ENCODE measurements at regions not wholly inside any gene's neighbourhood (a gene's known extent, or its start where the extent isn't known, plus 50 kb on each side); places are given as distances from the start of the nearest gene placed in this dataset.
A peak's percentile ranks its signal among the peaks of the same experiment; 100 is the strongest.

DNA sequence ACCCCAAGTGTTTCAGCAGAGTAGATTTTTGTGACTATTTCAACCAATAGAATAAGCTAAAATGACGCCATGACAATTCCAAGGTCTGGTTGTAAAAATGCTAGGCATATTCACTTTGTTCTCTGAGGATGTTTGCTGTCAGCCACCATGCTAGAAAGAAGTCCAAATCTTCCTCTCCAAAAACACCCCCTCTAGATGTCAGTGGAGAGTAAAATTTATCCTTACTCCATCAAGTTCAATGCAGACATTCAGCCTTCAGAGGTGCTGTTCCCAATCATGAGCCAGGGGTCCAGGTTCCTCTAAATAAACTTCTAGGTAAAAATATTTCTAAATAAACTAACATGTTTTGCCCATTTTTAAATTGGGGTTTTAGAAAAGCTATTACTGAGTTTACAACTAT is 395.4 kb upstream of the ADAMTS5 start:
- no peaks in the 10 kb centered on the region for H3K79me2 ChIP-seq
- no peaks in the 10 kb centered on the region for H3K36me3 ChIP-seq (replicated peaks; ENCODE audit: insufficient read depth, low read depth)
- H3K9me2 ChIP-seq (replicated peaks; ENCODE audit: insufficient read depth): no peaks in the 10 kb centered on the region
- DNase-seq (ENCODE audit: low spot score): no peak
- H3K4me2 ChIP-seq: no peak overlapping the region
- no peak overlapping the region for H2AFZ ChIP-seq
- peaks cover 10% of the 10 kb centered on the region for H3K4me1 ChIP-seq (ENCODE audit: insufficient read depth)
- WGBS (ENCODE audit: low lambda C conversion rate, missing lambda C conversion rate): 84% methylated on average over 1 of the region's 1 CpG
- no peaks in the 10 kb centered on the region for H3K27me3 ChIP-seq
- no peaks in the 10 kb centered on the region for H3K9me3 ChIP-seq (ENCODE audit: low read depth)
- no peak overlapping the region for H3K4me3 ChIP-seq
- H4K20me1 ChIP-seq (ENCODE audit: insufficient read depth, poor library complexity, severe bottlenecking): no peaks in the 10 kb centered on the region
- no peak overlapping the region for H3K27ac ChIP-seq
- TF ChIP-seq CTCF (IDR thresholded peaks at IDR 0.05; ENCODE audit: poor library complexity) (no peak), EZH2 (IDR thresholded peaks at IDR 0.05; ENCODE audit: borderline replicate concordance) (no peak), EZH2phosphoT487 (IDR thresholded peaks at IDR 0.05; ENCODE audit: low read depth, severe bottlenecking, unreplicated experiment) (no peak)

GRCh38 chr21:27359141-27359540 is 392.3 kb upstream of the ADAMTS5 start:
- Histone ChIP-seq H3K4me1 (ENCODE audit: insufficient read depth) (peaks cover 10% of the 10 kb centered on the region), H3K79me2 (no peaks in the 10 kb centered on the region), H3K4me3 (no peak overlapping the region), H3K27ac (no peak overlapping the region), H3K4me2 (peak overlapping the region; percentile 28), H3K27me3 (no peaks in the 10 kb centered on the region), H3K9me3 (ENCODE audit: low read depth) (no peaks in the 10 kb centered on the region), H3K9me2 (replicated peaks; ENCODE audit: insufficient read depth) (no peaks in the 10 kb centered on the region), H3K36me3 (replicated peaks; ENCODE audit: insufficient read depth, low read depth) (no peaks in the 10 kb centered on the region), H2AFZ (no peak overlapping the region), H4K20me1 (ENCODE audit: insufficient read depth, poor library complexity, severe bottlenecking) (no peaks in the 10 kb centered on the region)
- DNase-seq (ENCODE audit: low spot score): no peak
- no peak for TF ChIP-seq EZH2phosphoT487 (IDR thresholded peaks at IDR 0.05; ENCODE audit: low read depth, severe bottlenecking, unreplicated experiment)
- TF ChIP-seq CTCF (IDR thresholded peaks at IDR 0.05; ENCODE audit: poor library complexity): no peak
- TF ChIP-seq EZH2 (IDR thresholded peaks at IDR 0.05; ENCODE audit: borderline replicate concordance): no peak

GRCh38 chr21:27352885-27353284 is 386.0 kb upstream of the ADAMTS5 start:
- TF ChIP-seq CTCF (IDR thresholded peaks at IDR 0.05; ENCODE audit: poor library complexity) (no peak), EZH2phosphoT487 (IDR thresholded peaks at IDR 0.05; ENCODE audit: low read depth, severe bottlenecking, unreplicated experiment) (no peak), EZH2 (IDR thresholded peaks at IDR 0.05; ENCODE audit: borderline replicate concordance) (no peak)
- no peak overlapping the region for H2AFZ ChIP-seq
- no peaks in the 10 kb centered on the region for H3K79me2 ChIP-seq
- no peak overlapping the region for H3K4me3 ChIP-seq
- no peaks in the 10 kb centered on the region for H3K27me3 ChIP-seq
- no peak overlapping the region for H3K4me2 ChIP-seq
- H3K9me3 ChIP-seq (ENCODE audit: low read depth): no peaks in the 10 kb centered on the region
- DNase-seq (ENCODE audit: low spot score): no peak
- H3K9me2 ChIP-seq (replicated peaks; ENCODE audit: insufficient read depth): no peaks in the 10 kb centered on the region
- no peaks in the 10 kb centered on the region for H4K20me1 ChIP-seq (ENCODE audit: insufficient read depth, poor library complexity, severe bottlenecking)
- no peaks in the 10 kb centered on the region for H3K36me3 ChIP-seq (replicated peaks; ENCODE audit: insufficient read depth, low read depth)
- H3K4me1 ChIP-seq (ENCODE audit: insufficient read depth): no peaks in the 10 kb centered on the region
- no peak overlapping the region for H3K27ac ChIP-seq

DNA sequence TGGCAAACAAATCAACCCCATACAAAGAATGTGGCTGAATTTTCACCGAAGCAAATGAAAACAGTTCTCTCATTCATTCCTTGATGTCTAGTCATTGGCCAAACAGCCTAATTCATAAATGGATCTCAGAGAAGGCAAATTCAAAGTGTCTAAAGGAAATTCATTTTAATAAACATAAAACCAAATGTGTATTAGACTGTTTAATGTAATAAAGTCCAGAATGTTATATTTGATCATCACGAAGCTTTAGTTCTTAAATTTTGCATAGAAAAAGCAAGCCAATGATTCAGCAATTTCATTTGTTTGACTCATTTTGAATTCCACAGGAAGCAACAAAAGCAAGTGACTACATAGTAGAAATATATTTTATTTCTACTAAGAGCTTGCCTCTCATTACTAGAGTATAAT is 379.2 kb upstream of the ADAMTS5 start:
- Histone ChIP-seq H3K36me3 (replicated peaks; ENCODE audit: insufficient read depth, low read depth) (no peaks in the 10 kb centered on the region), H2AFZ (no peak overlapping the region), H3K4me3 (no peak overlapping the region), H3K4me1 (ENCODE audit: insufficient read depth) (no peaks in the 10 kb centered on the region), H3K9me3 (ENCODE audit: low read depth) (no peaks in the 10 kb centered on the region), H3K4me2 (no peak overlapping the region), H3K9me2 (replicated peaks; ENCODE audit: insufficient read depth) (no peaks in the 10 kb centered on the region), H3K27ac (no peak overlapping the region), H3K79me2 (no peaks in the 10 kb centered on the region), H4K20me1 (ENCODE audit: insufficient read depth, poor library complexity, severe bottlenecking) (no peaks in the 10 kb centered on the region), H3K27me3 (no peaks in the 10 kb centered on the region)
- DNase-seq (ENCODE audit: low spot score): no peak
- TF ChIP-seq CTCF (IDR thresholded peaks at IDR 0.05; ENCODE audit: poor library complexity) (no peak), EZH2 (IDR thresholded peaks at IDR 0.05; ENCODE audit: borderline replicate concordance) (no peak), EZH2phosphoT487 (IDR thresholded peaks at IDR 0.05; ENCODE audit: low read depth, severe bottlenecking, unreplicated experiment) (no peak)
- 89% methylated on average over 2 of the region's 2 CpGs for WGBS (ENCODE audit: low lambda C conversion rate, missing lambda C conversion rate)
